ENCODE measurements at regions not wholly inside any gene's neighbourhood (a gene's known extent, or its start where the extent isn't known, plus 50 kb on each side); places are given as distances from the start of the nearest gene placed in this dataset.
"Not testable (repeated sequence)": the region's sequence is repeated elsewhere in the genome, so short reads cannot be mapped to it uniquely, and the experiment has no call there.

DNA sequence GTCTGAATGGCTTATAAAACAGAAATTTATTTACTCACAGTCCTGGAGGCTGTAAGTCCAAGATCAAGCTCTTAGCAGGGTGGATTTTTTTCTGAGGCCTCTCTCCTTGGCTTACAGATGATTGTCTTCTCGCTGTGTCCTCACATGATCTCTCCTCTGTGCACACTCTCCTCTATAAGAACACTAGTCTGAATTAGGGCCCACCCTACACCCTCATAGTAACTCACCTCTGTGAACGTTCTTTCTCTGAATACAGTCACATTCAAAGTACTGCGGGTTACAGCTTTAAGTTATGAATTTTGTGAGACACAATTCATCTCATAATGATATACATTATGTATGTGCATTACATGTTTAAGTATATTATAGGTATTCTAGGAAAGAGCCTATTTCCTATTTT, 135.7 kb upstream of the ATXN7L3B start:
- Histone ChIP-seq H3K36me3 (ENCODE audit: control insufficient read depth, insufficient read depth, low read length) (no peaks in the 10 kb centered on the region), H3K9ac (no peak overlapping the region), H3K27me3 (ENCODE audit: control insufficient read depth, insufficient read depth, low read length) (no peaks in the 10 kb centered on the region), H3K9me3 (ENCODE audit: control insufficient read depth, low read length) (no peaks in the 10 kb centered on the region), H3K27ac (no peak overlapping the region), H3K4me1 (no peaks in the 10 kb centered on the region), H3K4me2 (ENCODE audit: low read length) (no peak overlapping the region), H3K79me2 (no peaks in the 10 kb centered on the region), H2AFZ (no peak overlapping the region), H3K4me3 (ENCODE audit: low read depth, low read length) (no peak overlapping the region)
- TF ChIP-seq, protein P1, sequence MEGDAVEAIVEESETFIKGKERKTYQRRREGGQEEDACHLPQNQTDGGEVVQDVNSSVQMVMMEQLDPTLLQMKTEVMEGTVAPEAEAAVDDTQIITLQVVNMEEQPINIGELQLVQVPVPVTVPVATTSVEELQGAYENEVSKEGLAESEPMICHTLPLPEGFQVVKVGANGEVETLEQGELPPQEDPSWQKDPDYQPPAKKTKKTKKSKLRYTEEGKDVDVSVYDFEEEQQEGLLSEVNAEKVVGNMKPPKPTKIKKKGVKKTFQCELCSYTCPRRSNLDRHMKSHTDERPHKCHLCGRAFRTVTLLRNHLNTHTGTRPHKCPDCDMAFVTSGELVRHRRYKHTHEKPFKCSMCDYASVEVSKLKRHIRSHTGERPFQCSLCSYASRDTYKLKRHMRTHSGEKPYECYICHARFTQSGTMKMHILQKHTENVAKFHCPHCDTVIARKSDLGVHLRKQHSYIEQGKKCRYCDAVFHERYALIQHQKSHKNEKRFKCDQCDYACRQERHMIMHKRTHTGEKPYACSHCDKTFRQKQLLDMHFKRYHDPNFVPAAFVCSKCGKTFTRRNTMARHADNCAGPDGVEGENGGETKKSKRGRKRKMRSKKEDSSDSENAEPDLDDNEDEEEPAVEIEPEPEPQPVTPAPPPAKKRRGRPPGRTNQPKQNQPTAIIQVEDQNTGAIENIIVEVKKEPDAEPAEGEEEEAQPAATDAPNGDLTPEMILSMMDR (IDR thresholded peaks at IDR 0.05) = no peak

- H2AFZ ChIP-seq; H3K27me3 ChIP-seq (ENCODE audit: control insufficient read depth, insufficient read depth, low read length); H3K36me3 ChIP-seq (ENCODE audit: control insufficient read depth, insufficient read depth, low read length); H3K4me1 ChIP-seq; H3K4me2 ChIP-seq (ENCODE audit: low read length); H3K4me3 ChIP-seq (ENCODE audit: low read depth, low read length); H3K27ac ChIP-seq; H3K9me3 ChIP-seq (ENCODE audit: control insufficient read depth, low read length); H3K79me2 ChIP-seq; H3K9ac ChIP-seq: not testable (repeated sequence)
These were observed 134.5 kb upstream of the ATXN7L3B start for GRCh38 chr12:74403221-74403470.

DNA sequence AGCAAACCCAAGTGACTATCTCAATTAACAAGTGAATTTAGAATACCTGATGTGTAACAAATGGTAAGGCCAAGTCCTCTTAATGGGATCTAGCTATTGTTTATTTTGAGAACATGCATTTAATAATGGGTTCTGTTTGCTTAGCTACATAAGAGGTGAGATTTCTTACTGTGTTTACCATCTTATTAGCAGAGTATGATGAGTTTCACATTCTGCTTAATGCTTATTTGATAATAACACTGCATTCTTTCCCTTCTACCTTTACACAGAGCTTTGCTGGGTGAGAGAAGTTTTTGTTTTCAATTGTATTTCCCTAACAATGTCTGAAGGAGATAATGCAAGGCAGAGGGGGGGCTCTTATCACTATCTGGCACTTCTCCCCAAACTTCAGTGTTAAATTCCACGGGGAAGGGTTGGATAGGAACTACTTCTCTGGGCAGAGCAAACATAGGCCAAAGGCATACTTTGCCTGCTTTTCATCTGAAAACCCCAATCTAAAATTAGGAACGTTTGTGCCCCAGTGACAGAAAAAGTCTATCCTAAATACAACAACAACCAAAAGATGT, 129.0 kb upstream of the ATXN7L3B start:
- Histone ChIP-seq H3K36me3 (ENCODE audit: control insufficient read depth, insufficient read depth, low read length) (no peaks in the 10 kb centered on the region), H3K9ac (no peak overlapping the region), H3K27me3 (ENCODE audit: control insufficient read depth, insufficient read depth, low read length) (no peaks in the 10 kb centered on the region), H3K9me3 (ENCODE audit: control insufficient read depth, low read length) (no peaks in the 10 kb centered on the region), H2AFZ (no peak overlapping the region), H3K4me2 (ENCODE audit: low read length) (no peak overlapping the region), H3K79me2 (no peaks in the 10 kb centered on the region), H3K4me1 (no peaks in the 10 kb centered on the region), H3K27ac (no peak overlapping the region), H3K4me3 (ENCODE audit: low read depth, low read length) (no peak overlapping the region)
- TF ChIP-seq, protein P1 (IDR thresholded peaks at IDR 0.05) = no peak

GRCh38 chr12:74412606-74413230, 124.9 kb upstream of the ATXN7L3B start:
- Histone ChIP-seq H3K4me2 (ENCODE audit: low read length) (no peak overlapping the region), H3K27me3 (ENCODE audit: control insufficient read depth, insufficient read depth, low read length) (no peaks in the 10 kb centered on the region), H3K4me3 (ENCODE audit: low read depth, low read length) (no peak overlapping the region), H3K79me2 (no peaks in the 10 kb centered on the region), H3K4me1 (no peaks in the 10 kb centered on the region), H3K36me3 (ENCODE audit: control insufficient read depth, insufficient read depth, low read length) (no peaks in the 10 kb centered on the region), H3K9ac (no peak overlapping the region), H2AFZ (no peak overlapping the region), H3K9me3 (ENCODE audit: control insufficient read depth, low read length) (no peaks in the 10 kb centered on the region), H3K27ac (no peak overlapping the region)
- TF ChIP-seq, protein P1 (IDR thresholded peaks at IDR 0.05) = no peak

DNA sequence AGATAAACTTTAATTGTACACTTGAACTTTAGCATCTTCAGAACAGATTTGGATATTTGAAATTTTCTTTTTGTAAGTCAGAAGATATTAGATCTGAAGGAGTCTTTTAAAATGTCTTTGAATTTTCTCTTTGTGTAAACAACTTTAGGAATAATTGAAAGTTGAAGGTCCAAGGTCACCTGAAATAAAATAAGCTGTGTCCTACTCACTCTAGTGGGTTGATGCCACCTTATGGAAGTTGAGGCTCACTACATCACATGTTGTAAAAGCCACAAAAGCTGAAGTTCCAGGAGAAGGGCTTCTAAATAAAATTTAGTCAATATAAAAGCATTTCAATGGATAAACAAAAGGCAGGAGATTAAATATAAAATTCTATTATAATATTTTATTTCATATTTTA, 122.0 kb upstream of the ATXN7L3B start:
- no peak overlapping the region for H2AFZ ChIP-seq

More for the DNA sequence above, 122.0 kb upstream of the ATXN7L3B start:
- H3K4me3 ChIP-seq (ENCODE audit: low read depth, low read length) = no peak overlapping the region
- no peaks in the 10 kb centered on the region for H3K4me1 ChIP-seq
- H3K9me3 ChIP-seq (ENCODE audit: control insufficient read depth, low read length) = no peaks in the 10 kb centered on the region
- H3K27me3 ChIP-seq (ENCODE audit: control insufficient read depth, insufficient read depth, low read length) = no peaks in the 10 kb centered on the region
- H3K79me2 ChIP-seq = no peaks in the 10 kb centered on the region
- no peaks in the 10 kb centered on the region for H3K36me3 ChIP-seq (ENCODE audit: control insufficient read depth, insufficient read depth, low read length)
- H3K4me2 ChIP-seq (ENCODE audit: low read length) = no peak overlapping the region
- TF ChIP-seq, protein P1 (IDR thresholded peaks at IDR 0.05) = no peak
- H3K9ac ChIP-seq = no peak overlapping the region
- H3K27ac ChIP-seq = no peak overlapping the region
